ENCODE measurements at regions not wholly inside any gene's neighbourhood (a gene's known extent, or its start where the extent isn't known, plus 50 kb on each side); places are given as distances from the start of the nearest gene placed in this dataset.

DNA sequence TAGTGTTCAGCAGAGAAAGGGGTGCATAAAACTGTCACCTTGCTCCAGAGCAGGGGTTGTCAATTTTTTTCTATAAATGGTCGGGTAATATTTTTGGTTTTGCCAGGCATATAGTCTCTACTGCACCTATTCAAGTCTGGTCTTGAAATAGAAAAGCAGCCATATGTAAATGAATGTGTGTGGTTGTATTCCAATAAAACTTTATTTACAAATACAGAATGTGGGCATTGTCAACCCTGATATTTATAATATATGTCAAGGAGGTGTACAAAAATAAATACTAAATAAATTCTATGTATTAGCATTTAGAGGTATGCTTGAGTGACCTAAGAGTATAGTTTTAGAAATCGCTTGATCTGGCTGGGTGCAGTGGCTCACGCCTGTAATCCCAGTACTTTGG is 97.6 kb upstream of the SPRY2 start:
- no peak for TF ChIP-seq RAD21 (conservative IDR thresholded peaks at IDR 0.05 in 1 of 2, IDR thresholded peaks at IDR 0.05 in 1 of 2)
- TF ChIP-seq, protein P1, sequence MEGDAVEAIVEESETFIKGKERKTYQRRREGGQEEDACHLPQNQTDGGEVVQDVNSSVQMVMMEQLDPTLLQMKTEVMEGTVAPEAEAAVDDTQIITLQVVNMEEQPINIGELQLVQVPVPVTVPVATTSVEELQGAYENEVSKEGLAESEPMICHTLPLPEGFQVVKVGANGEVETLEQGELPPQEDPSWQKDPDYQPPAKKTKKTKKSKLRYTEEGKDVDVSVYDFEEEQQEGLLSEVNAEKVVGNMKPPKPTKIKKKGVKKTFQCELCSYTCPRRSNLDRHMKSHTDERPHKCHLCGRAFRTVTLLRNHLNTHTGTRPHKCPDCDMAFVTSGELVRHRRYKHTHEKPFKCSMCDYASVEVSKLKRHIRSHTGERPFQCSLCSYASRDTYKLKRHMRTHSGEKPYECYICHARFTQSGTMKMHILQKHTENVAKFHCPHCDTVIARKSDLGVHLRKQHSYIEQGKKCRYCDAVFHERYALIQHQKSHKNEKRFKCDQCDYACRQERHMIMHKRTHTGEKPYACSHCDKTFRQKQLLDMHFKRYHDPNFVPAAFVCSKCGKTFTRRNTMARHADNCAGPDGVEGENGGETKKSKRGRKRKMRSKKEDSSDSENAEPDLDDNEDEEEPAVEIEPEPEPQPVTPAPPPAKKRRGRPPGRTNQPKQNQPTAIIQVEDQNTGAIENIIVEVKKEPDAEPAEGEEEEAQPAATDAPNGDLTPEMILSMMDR (IDR thresholded peaks at IDR 0.05), result no peak
- TF ChIP-seq, protein P2, sequence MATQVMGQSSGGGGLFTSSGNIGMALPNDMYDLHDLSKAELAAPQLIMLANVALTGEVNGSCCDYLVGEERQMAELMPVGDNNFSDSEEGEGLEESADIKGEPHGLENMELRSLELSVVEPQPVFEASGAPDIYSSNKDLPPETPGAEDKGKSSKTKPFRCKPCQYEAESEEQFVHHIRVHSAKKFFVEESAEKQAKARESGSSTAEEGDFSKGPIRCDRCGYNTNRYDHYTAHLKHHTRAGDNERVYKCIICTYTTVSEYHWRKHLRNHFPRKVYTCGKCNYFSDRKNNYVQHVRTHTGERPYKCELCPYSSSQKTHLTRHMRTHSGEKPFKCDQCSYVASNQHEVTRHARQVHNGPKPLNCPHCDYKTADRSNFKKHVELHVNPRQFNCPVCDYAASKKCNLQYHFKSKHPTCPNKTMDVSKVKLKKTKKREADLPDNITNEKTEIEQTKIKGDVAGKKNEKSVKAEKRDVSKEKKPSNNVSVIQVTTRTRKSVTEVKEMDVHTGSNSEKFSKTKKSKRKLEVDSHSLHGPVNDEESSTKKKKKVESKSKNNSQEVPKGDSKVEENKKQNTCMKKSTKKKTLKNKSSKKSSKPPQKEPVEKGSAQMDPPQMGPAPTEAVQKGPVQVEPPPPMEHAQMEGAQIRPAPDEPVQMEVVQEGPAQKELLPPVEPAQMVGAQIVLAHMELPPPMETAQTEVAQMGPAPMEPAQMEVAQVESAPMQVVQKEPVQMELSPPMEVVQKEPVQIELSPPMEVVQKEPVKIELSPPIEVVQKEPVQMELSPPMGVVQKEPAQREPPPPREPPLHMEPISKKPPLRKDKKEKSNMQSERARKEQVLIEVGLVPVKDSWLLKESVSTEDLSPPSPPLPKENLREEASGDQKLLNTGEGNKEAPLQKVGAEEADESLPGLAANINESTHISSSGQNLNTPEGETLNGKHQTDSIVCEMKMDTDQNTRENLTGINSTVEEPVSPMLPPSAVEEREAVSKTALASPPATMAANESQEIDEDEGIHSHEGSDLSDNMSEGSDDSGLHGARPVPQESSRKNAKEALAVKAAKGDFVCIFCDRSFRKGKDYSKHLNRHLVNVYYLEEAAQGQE (IDR thresholded peaks at IDR 0.05), result no peak

Measured in A549 (cell line).